ENCODE measurements at regions not wholly inside any gene's neighbourhood (a gene's known extent, or its start where the extent isn't known, plus 50 kb on each side); places are given as distances from the start of the nearest gene placed in this dataset.

DNA sequence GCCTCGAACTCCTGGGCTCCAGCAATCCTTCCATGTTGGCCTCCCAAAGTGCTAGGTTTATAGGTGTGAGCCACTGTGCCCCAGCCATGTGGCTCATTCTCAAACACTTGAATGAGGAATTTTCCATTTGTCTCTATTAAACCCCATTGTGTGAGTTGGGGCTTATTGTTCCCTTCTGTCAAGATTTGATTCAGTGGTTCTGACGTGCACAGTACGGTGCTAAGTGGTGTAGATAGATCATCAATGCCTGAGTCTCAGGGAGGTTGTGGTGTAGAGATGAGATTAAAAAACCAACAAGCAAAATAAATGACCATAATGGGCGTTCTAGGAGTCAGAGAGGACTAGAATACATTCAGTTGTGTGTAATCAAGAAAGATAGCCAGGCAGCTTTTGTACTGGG lies 335.6 kb downstream of the PRL start:
- H3K27me3 ChIP-seq (replicated peaks; ENCODE audit: insufficient read depth, low read length), result no peaks in the 10 kb centered on the region
- H3K79me2 ChIP-seq (ENCODE audit: low read length), result no peaks in the 10 kb centered on the region
- no peak overlapping the region for H3K9ac ChIP-seq (ENCODE audit: low read length)
- no peaks in the 10 kb centered on the region for H3K9me2 ChIP-seq (replicated peaks; ENCODE audit: insufficient read depth, low read length)
- DNase-seq, result no peak
- TF ChIP-seq, protein P1, sequence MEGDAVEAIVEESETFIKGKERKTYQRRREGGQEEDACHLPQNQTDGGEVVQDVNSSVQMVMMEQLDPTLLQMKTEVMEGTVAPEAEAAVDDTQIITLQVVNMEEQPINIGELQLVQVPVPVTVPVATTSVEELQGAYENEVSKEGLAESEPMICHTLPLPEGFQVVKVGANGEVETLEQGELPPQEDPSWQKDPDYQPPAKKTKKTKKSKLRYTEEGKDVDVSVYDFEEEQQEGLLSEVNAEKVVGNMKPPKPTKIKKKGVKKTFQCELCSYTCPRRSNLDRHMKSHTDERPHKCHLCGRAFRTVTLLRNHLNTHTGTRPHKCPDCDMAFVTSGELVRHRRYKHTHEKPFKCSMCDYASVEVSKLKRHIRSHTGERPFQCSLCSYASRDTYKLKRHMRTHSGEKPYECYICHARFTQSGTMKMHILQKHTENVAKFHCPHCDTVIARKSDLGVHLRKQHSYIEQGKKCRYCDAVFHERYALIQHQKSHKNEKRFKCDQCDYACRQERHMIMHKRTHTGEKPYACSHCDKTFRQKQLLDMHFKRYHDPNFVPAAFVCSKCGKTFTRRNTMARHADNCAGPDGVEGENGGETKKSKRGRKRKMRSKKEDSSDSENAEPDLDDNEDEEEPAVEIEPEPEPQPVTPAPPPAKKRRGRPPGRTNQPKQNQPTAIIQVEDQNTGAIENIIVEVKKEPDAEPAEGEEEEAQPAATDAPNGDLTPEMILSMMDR (IDR thresholded peaks at IDR 0.05; ENCODE audit: low read length), result no peak
- TF ChIP-seq EZH2 (optimal IDR thresholded peaks at IDR 0.05; ENCODE audit: low read depth, low read length) (no peak), EZH2phosphoT487 (IDR thresholded peaks at IDR 0.05; ENCODE audit: low read length) (no peak)
- no peak overlapping the region for H2AFZ ChIP-seq (ENCODE audit: low read length)
- H3K4me3 ChIP-seq (ENCODE audit: low read length), result no peak overlapping the region
- no peak overlapping the region for H3K27ac ChIP-seq (ENCODE audit: low read length)
- no peak overlapping the region for H3K4me2 ChIP-seq (ENCODE audit: low read depth, low read length)
- H3K9me3 ChIP-seq (replicated peaks; ENCODE audit: insufficient read depth, low read length), result no peaks in the 10 kb centered on the region
- H4K20me1 ChIP-seq (ENCODE audit: insufficient read depth, low read length), result no peaks in the 10 kb centered on the region
- no peaks in the 10 kb centered on the region for H3F3A ChIP-seq (ENCODE audit: insufficient read depth, low read length)
- H3K36me3 ChIP-seq (replicated peaks; ENCODE audit: insufficient read depth, low read length), result no peaks in the 10 kb centered on the region
- no peaks in the 10 kb centered on the region for H3K4me1 ChIP-seq (ENCODE audit: low read length)

DNA sequence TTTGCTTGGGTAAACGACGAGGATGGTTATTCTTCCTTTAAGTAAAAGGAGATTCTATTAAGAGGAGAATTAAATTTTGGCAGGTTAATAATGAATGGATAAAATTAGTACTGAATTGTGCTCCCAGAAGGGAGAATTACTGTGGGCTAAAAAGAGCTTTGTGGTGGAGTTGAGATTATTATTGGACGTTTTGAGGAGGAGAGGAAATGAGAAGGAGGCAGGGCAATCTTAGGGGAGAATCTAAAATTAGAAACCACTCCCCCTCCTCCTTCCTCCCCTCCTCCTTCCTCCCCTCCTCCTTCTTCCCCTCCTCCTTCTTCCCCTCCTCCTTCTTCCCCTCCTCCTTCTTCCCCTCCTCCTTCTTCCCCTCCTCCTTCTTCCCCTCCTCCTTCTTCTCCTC lies 331.8 kb downstream of the PRL start:
- TF ChIP-seq EZH2phosphoT487 (IDR thresholded peaks at IDR 0.05; ENCODE audit: low read length) (no peak), EZH2 (optimal IDR thresholded peaks at IDR 0.05; ENCODE audit: low read depth, low read length) (no peak)
- TF ChIP-seq, protein P1 (IDR thresholded peaks at IDR 0.05; ENCODE audit: low read length), result no peak
- Histone ChIP-seq H3K36me3 (replicated peaks; ENCODE audit: insufficient read depth, low read length) (no peaks in the 10 kb centered on the region), H3K79me2 (ENCODE audit: low read length) (no peaks in the 10 kb centered on the region), H3K27ac (ENCODE audit: low read length) (no peak overlapping the region), H3K4me2 (ENCODE audit: low read depth, low read length) (no peak overlapping the region), H4K20me1 (ENCODE audit: insufficient read depth, low read length) (no peaks in the 10 kb centered on the region), H3K4me1 (ENCODE audit: low read length) (no peaks in the 10 kb centered on the region), H3F3A (ENCODE audit: insufficient read depth, low read length) (no peaks in the 10 kb centered on the region), H3K27me3 (replicated peaks; ENCODE audit: insufficient read depth, low read length) (no peaks in the 10 kb centered on the region), H3K9me3 (replicated peaks; ENCODE audit: insufficient read depth, low read length) (no peaks in the 10 kb centered on the region), H3K9ac (ENCODE audit: low read length) (no peak overlapping the region), H3K4me3 (ENCODE audit: low read length) (no peak overlapping the region), H3K9me2 (replicated peaks; ENCODE audit: insufficient read depth, low read length) (no peaks in the 10 kb centered on the region), H2AFZ (ENCODE audit: low read length) (no peak overlapping the region)
- no peak for DNase-seq

DNA sequence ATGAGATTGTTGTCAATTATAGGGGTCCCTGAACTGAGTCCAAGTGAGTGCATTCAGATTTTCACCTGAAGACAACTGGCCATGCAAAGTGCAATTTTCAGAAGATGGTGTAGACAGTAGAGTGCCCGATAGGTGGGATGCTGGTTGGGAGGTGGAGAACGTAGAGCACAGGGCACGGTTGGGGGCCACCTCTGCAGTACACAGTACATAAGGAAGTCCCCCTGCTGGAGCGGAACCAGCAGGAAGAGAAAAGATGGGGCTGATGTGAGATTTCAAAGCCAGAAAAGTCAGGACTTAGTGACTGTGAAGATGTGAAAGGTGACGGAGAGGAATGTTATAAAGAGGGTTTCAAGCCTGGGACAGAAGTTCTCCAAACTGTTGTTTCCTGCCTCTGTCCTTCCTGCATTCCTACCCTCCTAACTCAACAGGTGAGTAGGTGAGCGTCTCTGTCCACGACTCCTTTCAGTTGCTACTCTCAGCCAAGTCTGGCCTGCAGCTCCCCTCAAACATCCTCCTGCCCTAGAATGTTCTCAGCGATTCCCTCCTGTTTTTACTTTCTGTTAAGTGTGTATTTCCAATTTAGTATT lies 330.8 kb downstream of the PRL start:
- Histone ChIP-seq H4K20me1 (ENCODE audit: insufficient read depth, low read length) (no peaks in the 10 kb centered on the region), H3K9me2 (replicated peaks; ENCODE audit: insufficient read depth, low read length) (no peaks in the 10 kb centered on the region), H3K79me2 (ENCODE audit: low read length) (no peaks in the 10 kb centered on the region), H2AFZ (ENCODE audit: low read length) (no peak overlapping the region), H3K27ac (ENCODE audit: low read length) (no peak overlapping the region), H3K4me2 (ENCODE audit: low read depth, low read length) (no peak overlapping the region), H3K9me3 (replicated peaks; ENCODE audit: insufficient read depth, low read length) (no peaks in the 10 kb centered on the region), H3K4me3 (ENCODE audit: low read length) (no peak overlapping the region), H3F3A (ENCODE audit: insufficient read depth, low read length) (no peaks in the 10 kb centered on the region), H3K4me1 (ENCODE audit: low read length) (no peaks in the 10 kb centered on the region), H3K9ac (ENCODE audit: low read length) (no peak overlapping the region), H3K36me3 (replicated peaks; ENCODE audit: insufficient read depth, low read length) (no peaks in the 10 kb centered on the region), H3K27me3 (replicated peaks; ENCODE audit: insufficient read depth, low read length) (no peaks in the 10 kb centered on the region)
- DNase-seq, result no peak
- TF ChIP-seq EZH2 (optimal IDR thresholded peaks at IDR 0.05; ENCODE audit: low read depth, low read length), result no peak
- TF ChIP-seq, protein P1 (IDR thresholded peaks at IDR 0.05; ENCODE audit: low read length), result no peak
- TF ChIP-seq EZH2phosphoT487 (IDR thresholded peaks at IDR 0.05; ENCODE audit: low read length), result no peak

Measured in MM.1S (cell line).